SJCRH30 (cell line): ENCODE measurements at regions not wholly inside any gene's neighbourhood (a gene's known extent, or its start where the extent isn't known, plus 50 kb on each side); places are given as distances from the start of the nearest gene placed in this dataset.

Experiments used
- DNase-seq, 2 experiments: peaks; one replicate each; pipeline ENCODE4 v3.0.0-alpha.2; 2015 to 2020
- H3K27ac ChIP-seq: fragments of 250-450 bp; sonication (Bioruptor Pico); 2 replicates; pipeline ENCODE4 v1.5.1; 2020; ENCODE audit warnings: mild to moderate bottlenecking, moderate library complexity
- H3K27me3 ChIP-seq: fragments of 250-450 bp; sonication (Bioruptor Pico); 2 replicates; pipeline ENCODE4 v1.5.1; 2020; ENCODE audit warnings: mild to moderate bottlenecking, moderate library complexity
- H3K36me3 ChIP-seq: fragments of 250-450 bp; sonication (Bioruptor Pico); 2 replicates; pipeline ENCODE4 v1.5.1; 2020; ENCODE audit warnings: mild to moderate bottlenecking, moderate library complexity
- H3K4me1 ChIP-seq: fragments of 250-450 bp; sonication (Bioruptor Pico); 2 replicates; pipeline ENCODE4 v1.5.1; 2020; ENCODE audit warnings: mild to moderate bottlenecking, moderate library complexity
- H3K4me3 ChIP-seq: fragments of 250-450 bp; sonication (Bioruptor Pico); 2 replicates; pipeline ENCODE4 v1.5.1; 2020; ENCODE audit warnings: mild to moderate bottlenecking, moderate library complexity
- H3K9me3 ChIP-seq: fragments of 250-450 bp; sonication (Bioruptor Pico); replicated peaks from 2 replicates; pipeline ENCODE4 v1.5.1; 2020; ENCODE audit warnings: mild to moderate bottlenecking, moderate library complexity

GRCh38 chr9:121550041-121550440, 50.4 kb upstream of the GGTA1 start:
- Histone ChIP-seq H3K27ac (no peak overlapping the region), H3K27me3 (0 out of 2 replicates have a peak, but pooled peaks cover 2% of the 10 kb centered on the region), H3K4me1 (no peaks in the 10 kb centered on the region), H3K36me3 (no peaks in the 10 kb centered on the region), H3K9me3 (no peaks in the 10 kb centered on the region), H3K4me3 (no peak overlapping the region)
- DNase-seq: no peak

GRCh38 chr9:121550569-121551512, 51.2 kb upstream of the GGTA1 start:
- DNase-seq: peak; percentile 84 to 91
- Histone ChIP-seq H3K27ac (no peak overlapping the region), H3K4me1 (no peaks in the 10 kb centered on the region), H3K9me3 (no peaks in the 10 kb centered on the region), H3K27me3 (0 out of 2 replicates have a peak, but pooled peaks cover 2% of the 10 kb centered on the region), H3K4me3 (peak overlapping the region; percentile 42), H3K36me3 (no peaks in the 10 kb centered on the region)

DNA sequence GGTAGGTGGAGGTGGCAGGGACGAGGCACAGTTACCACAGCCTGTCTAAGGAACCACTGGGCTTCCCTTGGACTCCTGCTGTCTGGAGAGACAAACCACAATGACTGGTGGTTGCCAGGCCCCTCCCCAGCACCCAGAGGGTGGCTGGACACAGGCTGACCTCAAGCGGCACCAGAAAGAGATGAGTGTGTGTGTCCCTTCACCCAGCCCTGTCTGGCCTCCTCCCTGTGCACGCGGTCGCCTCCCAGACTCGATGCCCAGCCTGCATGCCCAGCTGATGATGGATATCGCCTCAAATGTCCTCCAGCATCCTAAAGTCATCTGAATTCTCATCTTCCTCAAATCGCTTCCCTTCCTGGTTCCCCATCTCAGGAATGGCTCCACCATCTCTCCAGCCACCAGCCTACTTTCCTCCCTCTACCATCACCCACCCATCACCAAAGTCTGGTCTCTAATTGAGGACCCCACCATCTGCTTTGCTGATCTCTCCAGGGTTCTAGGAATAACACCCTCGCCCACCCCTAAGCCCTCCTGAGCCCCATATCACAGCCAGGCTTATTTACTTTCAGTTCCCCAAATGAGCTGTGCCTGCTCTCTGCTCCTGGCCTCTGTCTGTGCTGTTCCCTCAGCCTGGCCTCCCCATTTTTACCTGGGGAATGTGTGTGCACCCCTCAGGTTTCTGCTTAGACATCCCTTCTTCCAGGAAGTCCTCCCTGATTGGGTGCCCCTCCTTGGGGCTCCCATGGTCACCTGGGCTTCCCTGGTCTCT, 52.5 kb upstream of the GGTA1 start:
- Histone ChIP-seq H3K27me3 (0 out of 2 replicates have a peak, but pooled peaks cover 2% of the 10 kb centered on the region), H3K4me1 (peaks cover 3% of the 10 kb centered on the region; the same call in 1 of the 2 replicates), H3K4me3 (no peak overlapping the region), H3K27ac (no peak overlapping the region), H3K36me3 (no peaks in the 10 kb centered on the region), H3K9me3 (no peaks in the 10 kb centered on the region)
- DNase-seq: no peak

DNA sequence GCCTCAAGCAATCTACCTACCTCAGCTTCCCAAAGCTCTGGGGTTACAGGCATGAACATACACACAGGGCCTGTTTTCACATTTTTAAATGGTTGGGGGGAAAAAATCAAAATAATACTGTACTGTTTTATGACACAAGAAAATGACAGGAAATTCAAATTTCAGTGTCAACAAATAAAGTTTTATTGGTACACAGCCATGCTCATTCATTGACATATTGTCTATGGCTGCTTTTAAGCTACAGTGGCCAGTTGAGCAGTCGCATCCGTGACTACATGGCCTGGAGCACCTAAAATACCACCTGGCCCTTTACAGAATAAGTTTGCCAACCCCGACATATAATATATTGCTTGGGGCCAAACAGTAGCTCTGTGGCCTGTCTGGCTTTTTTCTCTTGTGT, 56.4 kb upstream of the GGTA1 start:
- H3K9me3 ChIP-seq: no peaks in the 10 kb centered on the region
- no peak overlapping the region for H3K27ac ChIP-seq
- H3K36me3 ChIP-seq: no peaks in the 10 kb centered on the region
- DNase-seq: no peak
- H3K27me3 ChIP-seq: 0 out of 2 replicates have a peak, but pooled peaks cover 2% of the 10 kb centered on the region
- H3K4me1 ChIP-seq: peaks cover 16% of the 10 kb centered on the region
- no peak overlapping the region for H3K4me3 ChIP-seq

DNA sequence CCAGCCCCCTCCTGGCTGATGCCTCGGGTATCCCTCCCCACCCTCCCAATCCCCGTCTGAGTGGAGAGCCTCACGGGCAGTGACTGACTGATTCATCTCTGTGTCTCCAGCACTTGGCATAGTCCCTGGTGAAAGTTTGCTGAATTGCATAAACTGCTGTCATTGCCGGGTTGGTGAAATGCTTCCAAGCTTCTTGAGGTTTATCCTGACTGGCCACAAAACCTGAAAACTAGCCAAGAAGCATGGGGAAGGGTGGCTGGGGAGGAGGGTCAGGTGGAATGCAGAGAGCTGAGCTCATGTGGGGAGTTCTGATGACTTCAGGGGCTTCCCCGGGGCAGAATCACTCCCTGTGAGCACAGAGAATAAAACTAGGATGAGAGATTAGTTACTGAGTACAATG, 56.9 kb upstream of the GGTA1 start:
- DNase-seq: peak; percentile 26 to 36
- Histone ChIP-seq H3K9me3 (no peaks in the 10 kb centered on the region), H3K4me3 (no peak overlapping the region), H3K27me3 (0 out of 2 replicates have a peak, but pooled peaks cover under 1% of the 10 kb centered on the region), H3K36me3 (no peaks in the 10 kb centered on the region), H3K4me1 (peaks cover 16% of the 10 kb centered on the region), H3K27ac (no peak overlapping the region)

GRCh38 chr9:121557581-121558447, 58.2 kb upstream of the GGTA1 start:
- DNase-seq: peak; percentile 94 to 96
- H3K9me3 ChIP-seq: no peaks in the 10 kb centered on the region
- H3K27ac ChIP-seq: peak overlapping the region; percentile 9; the same call in 1 of the 2 replicates
- H3K36me3 ChIP-seq: no peaks in the 10 kb centered on the region
- H3K4me1 ChIP-seq: peaks cover 16% of the 10 kb centered on the region
- no peak overlapping the region for H3K4me3 ChIP-seq
- no peaks in the 10 kb centered on the region for H3K27me3 ChIP-seq

DNA sequence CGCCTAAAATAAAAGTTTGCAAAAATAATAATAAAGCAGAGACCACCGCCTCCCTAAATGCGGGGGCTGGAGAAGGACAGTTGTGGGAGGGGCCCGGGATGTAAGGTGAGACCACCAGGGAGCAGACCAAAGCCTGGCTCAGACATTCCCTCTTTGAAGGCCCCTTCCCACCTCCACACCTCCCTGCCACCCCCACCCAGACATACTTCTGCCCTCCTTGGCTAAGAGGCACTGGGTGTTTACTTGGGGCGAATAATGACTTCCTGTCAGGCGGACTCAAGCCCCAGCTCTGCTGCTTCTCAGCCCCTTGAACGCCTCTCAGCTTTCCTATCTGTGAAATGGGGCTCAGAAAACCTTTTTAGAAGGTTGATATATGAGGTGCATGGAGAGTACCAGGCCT, 58.8 kb upstream of the GGTA1 start:
- Histone ChIP-seq H3K27me3 (no peaks in the 10 kb centered on the region), H3K4me1 (peaks cover 16% of the 10 kb centered on the region), H3K27ac (no peak overlapping the region), H3K4me3 (no peak overlapping the region), H3K9me3 (no peaks in the 10 kb centered on the region), H3K36me3 (no peaks in the 10 kb centered on the region)
- DNase-seq: no peak

GRCh38 chr9:121559183-121559582, 59.5 kb upstream of the GGTA1 start:
- no peak for DNase-seq
- Histone ChIP-seq H3K9me3 (no peaks in the 10 kb centered on the region), H3K27me3 (peaks cover under 1% of the 10 kb centered on the region; the same call in 1 of the 2 replicates), H3K27ac (no peak overlapping the region), H3K36me3 (no peaks in the 10 kb centered on the region), H3K4me1 (peaks cover 16% of the 10 kb centered on the region), H3K4me3 (no peak overlapping the region)

DNA sequence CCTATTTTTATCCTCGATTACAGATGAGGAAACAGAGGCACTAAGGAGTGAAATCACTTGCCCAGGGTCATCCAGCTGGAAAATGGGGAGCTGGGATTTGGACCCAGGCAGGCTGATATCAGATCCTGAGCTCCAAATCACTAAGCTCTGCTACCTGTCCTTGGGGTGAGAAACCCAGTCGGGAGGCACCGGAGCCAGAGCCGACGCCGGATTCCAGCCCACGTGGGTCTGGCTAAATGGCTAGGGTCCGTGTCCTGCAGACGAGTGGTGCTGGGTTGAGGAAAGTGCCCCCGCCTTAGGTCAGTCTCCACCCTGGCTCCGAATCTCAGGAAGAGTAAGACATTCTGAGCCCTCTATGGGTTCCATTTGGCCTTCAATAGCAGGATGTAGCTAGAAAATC, 61.3 kb upstream of the GGTA1 start:
- Histone ChIP-seq H3K36me3 (no peaks in the 10 kb centered on the region), H3K27me3 (peaks cover 8% of the 10 kb centered on the region), H3K4me1 (peaks cover 16% of the 10 kb centered on the region), H3K9me3 (no peaks in the 10 kb centered on the region), H3K4me3 (no peak overlapping the region), H3K27ac (no peak overlapping the region)
- DNase-seq: no peak

GRCh38 chr9:121561385-121562222, 62.0 kb upstream of the GGTA1 start:
- Histone ChIP-seq H3K36me3 (no peaks in the 10 kb centered on the region), H3K4me3 (no peak overlapping the region), H3K27ac (no peak overlapping the region), H3K9me3 (no peaks in the 10 kb centered on the region), H3K27me3 (peaks cover 12% of the 10 kb centered on the region), H3K4me1 (peaks cover 14% of the 10 kb centered on the region)
- no peak for DNase-seq

DNA sequence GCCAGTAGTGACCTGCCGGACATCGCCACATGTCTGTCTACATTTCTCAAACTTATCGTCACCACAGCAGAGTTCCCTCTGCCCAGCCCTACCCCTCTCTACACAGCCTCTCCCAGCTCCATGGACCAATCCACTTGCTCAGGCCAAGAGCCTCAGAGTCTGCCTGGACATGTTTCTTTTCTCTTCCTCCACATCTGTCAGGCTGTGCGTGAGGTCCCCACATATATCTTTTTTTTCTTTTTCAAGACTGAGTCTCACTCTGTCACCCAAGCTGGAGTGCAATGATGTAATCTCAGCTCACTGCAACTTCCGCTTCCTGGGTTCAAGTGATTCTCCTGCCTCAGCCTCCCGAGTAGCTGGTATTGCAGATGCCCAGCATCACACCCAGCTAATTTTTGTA, 62.7 kb upstream of the GGTA1 start:
- H3K27me3 ChIP-seq: peaks cover 18% of the 10 kb centered on the region
- no peak for DNase-seq
- H3K9me3 ChIP-seq: no peaks in the 10 kb centered on the region
- H3K4me1 ChIP-seq: peaks cover 13% of the 10 kb centered on the region
- H3K4me3 ChIP-seq: no peak overlapping the region
- no peaks in the 10 kb centered on the region for H3K36me3 ChIP-seq
- no peak overlapping the region for H3K27ac ChIP-seq

- Histone ChIP-seq H3K4me3 (no peak overlapping the region), H3K36me3 (no peaks in the 10 kb centered on the region), H3K4me1 (peaks cover 5% of the 10 kb centered on the region; the same call in 1 of the 2 replicates), H3K27ac (no peak overlapping the region), H3K9me3 (no peaks in the 10 kb centered on the region), H3K27me3 (peaks cover 18% of the 10 kb centered on the region)
- no peak for DNase-seq
These were observed 63.8 kb upstream of the GGTA1 start for GRCh38 chr9:121563425-121563824.

GRCh38 chr9:121563881-121564460, 64.3 kb upstream of the GGTA1 start:
- H3K4me3 ChIP-seq: no peak overlapping the region
- DNase-seq: no peak
- H3K9me3 ChIP-seq: no peaks in the 10 kb centered on the region
- H3K27me3 ChIP-seq: peaks cover 18% of the 10 kb centered on the region
- no peaks in the 10 kb centered on the region for H3K36me3 ChIP-seq
- H3K4me1 ChIP-seq: no peaks in the 10 kb centered on the region
- H3K27ac ChIP-seq: no peak overlapping the region
